SIG-M5 treated with dmso at 0.1 percent for 504 hours (cell line): ENCODE measurements at regions not wholly inside any gene's neighbourhood (a gene's known extent, or its start where the extent isn't known, plus 50 kb on each side); places are given as distances from the start of the nearest gene placed in this dataset.
A peak's percentile ranks its signal among the peaks of the same experiment; 100 is the strongest.

Experiments used
- DNase-seq: peaks from one replicate; lab custom pipeline; 2025; ENCODE audit not compliant: unreplicated experiment; lab: John Stamatoyannopoulos, UW

DNA sequence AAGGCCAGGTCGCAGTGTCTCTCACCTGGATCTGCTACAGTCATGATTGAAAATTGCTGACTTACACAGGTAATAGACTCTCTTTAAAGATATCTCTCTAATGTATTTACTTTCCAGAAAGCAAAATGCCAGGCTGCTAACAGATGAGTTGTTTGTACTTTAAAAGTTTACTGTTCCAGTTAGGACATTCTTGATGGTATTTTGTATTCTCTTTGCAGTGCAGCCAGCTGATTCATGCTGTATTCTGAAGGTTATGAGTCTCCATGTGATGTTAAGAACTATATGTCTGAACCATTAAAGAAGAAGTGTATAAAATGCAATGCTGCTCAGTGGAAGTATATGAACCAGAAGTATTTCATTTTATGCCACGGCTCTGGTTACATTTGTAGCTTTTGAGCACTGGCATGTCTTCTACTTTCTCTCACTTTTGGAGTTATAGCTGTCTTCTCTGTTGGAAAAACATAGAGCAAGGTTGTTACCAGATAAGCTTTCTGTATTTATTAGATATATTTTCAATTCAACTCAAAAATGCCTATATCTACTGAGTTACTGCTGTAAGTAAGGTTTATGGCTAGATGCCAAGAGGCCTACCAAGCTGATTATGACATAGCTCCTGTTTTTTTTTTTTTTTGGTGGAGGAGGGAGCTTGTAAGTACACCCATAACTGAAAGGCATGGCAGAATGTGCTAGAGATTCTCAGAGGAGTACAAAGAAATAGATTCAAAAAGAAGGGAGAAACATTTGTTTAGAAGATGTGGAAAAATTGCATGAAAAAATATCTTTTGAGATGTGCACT lies 130.5 kb upstream of the MAN1A1 start:
- no peak for DNase-seq

DNA sequence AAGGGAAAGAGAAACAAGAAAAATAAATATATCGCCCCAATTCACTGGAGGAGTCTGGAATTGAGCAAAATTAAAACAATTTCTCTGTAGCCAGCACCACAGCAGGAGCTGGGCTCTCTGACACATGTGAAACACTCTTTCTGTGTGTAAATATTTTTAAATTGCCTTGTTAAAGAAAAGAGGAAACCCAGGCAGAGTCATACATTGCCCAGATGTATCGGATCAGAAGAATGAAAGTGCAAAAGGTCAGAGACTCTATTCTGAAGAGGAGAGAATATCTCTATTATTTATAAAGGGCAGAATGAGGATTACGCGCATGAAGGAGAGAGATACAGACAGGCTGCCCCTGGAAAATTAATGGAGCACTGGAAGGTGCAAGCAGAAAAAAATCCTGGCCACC lies 127.0 kb upstream of the MAN1A1 start:
- no peak for DNase-seq

- DNase-seq, result no peak
Measured at GRCh38 chr6:119476024-119476423, 126.5 kb upstream of the MAN1A1 start.

- no peak for DNase-seq
Measured at GRCh38 chr6:119470893-119471542, 121.5 kb upstream of the MAN1A1 start.

GRCh38 chr6:119467488-119468081 lies 118.0 kb upstream of the MAN1A1 start:
- DNase-seq, result no peak

GRCh38 chr6:119466226-119466625 lies 116.7 kb upstream of the MAN1A1 start:
- no peak for DNase-seq

DNA sequence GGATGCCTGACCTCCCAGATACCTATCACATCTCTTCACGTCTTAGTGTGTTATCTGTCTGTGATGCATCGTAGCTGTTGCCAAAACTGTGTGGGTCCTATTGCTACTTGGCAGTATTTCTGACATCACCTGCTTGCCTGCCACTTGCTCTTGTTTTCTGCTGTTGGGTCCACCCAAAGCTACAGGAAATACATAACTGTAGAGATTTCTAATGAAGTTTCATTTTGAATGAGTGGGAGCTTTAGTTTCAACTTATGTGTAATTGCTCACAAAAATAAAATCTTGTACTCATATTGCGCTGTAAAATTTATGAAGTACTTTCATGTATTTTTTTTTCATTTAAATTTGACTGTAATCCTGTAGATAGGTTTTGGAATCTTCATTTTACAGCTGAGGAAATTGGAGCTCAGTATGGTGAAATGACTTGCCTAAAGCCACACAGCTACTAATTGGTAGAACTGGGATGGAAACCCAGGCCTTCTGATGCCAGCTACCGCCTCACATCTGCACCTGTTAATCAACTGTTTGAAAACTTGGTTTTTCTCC lies 113.6 kb upstream of the MAN1A1 start:
- no peak for DNase-seq

DNA sequence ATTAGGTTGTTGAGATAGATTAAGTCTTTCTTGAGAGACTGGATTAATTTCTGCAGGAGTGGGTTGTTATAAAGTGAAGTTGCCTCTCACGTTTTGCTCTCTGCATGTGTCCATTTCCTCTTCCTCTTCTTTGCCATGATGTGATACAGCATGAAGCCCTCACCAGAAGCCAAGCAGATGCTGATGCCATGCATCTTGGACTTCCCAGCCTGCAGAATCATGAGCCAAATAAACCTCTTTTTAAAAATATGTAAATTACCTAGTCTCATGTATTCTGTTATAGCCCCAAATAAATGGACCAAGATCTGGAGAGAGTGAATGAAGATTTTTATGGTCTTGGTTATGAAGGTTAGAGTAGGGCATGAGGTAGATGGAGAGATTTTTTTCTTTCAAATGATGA lies 111.6 kb upstream of the MAN1A1 start:
- no peak for DNase-seq

DNA sequence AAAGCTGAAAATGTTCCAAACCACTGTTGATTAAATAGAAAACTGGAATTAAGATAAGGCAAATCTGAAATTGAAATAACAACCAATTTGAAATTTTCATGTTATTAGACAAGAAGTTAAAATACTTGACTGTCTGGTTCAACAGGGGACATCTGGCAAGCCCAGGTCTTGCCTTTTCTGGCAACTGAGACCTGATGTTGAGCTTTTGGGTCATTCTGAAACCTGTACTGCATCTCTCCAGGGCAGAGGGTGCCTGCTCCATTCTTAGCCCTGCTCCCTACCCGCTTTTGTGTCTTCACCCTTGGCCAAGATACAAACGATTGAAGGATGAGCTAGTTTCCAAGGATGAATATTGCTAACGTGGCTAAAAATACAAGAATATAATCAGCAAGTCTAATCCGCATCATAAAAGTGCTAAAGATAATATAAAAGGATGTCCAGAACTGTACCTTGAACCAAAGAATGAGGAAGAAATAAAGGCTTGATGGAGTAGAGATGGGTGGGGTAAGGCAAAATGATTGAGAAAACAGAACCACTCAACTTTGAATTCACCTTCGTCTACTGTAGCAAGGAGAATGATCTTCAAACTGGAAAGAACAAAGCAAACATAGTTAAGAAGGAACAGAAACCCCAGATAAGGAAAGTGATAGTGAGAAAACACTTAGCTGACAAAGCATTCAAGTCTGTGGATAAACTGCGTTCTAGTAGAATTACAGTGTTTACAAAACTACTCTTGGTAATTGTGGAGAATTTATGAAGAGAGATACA lies 109.8 kb upstream of the MAN1A1 start:
- DNase-seq, result no peak

- DNase-seq, result no peak
Measured at GRCh38 chr6:119454714-119455113, 105.2 kb upstream of the MAN1A1 start.

GRCh38 chr6:119453242-119454200 lies 104.0 kb upstream of the MAN1A1 start:
- no peak for DNase-seq

GRCh38 chr6:119449331-119450156 lies 100.0 kb upstream of the MAN1A1 start:
- peak; percentile 46 for DNase-seq

DNA sequence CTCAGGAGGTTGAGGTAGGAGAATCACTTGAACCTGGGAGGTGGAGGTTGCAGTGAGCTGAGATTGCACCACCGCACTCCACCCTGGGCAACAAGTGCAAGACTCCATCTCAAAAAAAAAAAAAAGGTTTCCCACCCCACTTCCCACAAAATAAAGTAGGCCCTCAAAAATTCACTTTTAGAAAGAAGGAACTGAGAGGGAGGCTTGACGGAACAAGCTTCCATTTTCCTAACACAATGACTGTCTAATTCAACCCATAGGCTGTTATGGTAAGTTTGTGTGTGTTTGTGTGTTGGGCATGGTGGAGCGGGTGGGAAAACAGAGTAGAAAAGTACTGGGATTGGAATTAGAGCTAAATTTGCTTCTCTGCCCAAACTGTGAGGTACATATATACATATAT lies 98.4 kb upstream of the MAN1A1 start:
- no peak for DNase-seq

- DNase-seq, result peak; percentile 41
Measured at GRCh38 chr6:119446609-119447008, 97.0 kb upstream of the MAN1A1 start.

- DNase-seq, result no peak
Measured at GRCh38 chr6:119446115-119446554, 96.6 kb upstream of the MAN1A1 start.

DNA sequence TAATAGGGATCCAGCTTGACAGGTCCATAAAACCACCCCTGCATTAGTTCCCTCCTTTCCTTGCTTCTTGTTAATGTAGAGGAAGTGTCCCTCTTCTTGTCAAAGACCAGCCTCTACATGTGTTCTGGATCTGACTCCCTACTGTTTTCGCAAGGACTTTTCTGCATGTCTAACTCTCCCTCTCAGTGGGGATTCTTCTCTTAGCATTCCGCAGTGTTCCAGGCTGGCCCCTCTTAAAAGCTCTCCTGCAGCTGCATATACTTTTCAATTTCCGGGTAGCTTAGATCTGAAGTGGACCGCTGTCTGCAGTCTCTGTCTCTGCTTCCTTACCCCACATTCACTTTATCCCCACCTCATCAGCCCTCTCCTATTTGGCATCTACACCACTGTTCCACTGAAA lies 96.1 kb upstream of the MAN1A1 start:
- DNase-seq, result no peak

DNA sequence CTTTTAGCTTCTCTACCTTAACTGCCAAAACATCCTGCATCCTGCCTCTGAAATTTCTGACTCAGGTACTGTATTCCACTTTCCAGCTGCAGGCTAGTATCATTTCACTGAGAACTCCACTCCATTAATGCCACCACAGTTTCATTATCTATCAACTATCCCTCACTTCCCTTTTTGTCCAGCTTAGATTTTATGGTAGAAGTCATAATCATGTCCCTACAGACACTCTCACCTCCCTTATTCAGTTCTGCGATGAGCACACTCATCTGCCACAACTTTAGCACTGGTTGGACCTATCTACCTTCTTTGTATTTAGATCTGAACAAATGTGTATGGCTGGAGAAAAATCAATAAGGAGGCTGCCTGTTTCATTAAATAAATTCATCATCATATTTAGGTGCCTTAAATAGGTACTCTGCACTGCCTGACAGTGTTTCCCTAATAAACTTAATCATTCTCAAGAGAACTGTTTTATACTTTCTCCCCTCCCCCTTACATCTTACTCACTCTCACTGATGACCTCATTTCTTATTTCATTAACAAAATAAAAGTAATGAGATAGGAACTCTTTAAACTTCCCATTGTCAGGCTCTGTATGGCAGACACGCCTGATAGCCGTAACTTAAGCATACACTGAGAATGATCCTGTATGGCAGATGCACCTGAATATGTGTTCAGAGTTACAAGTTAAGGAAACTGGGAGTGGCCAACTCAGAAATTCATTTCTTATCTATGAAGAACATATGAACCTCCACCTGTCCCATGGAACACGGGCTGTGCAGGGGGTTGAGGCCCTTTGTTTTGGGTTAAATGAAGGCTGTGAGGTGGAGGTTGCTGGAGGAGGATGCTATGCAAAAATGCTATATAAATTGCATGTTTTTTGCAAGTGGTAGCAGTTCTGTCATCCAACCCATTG lies 95.3 kb upstream of the MAN1A1 start:
- no peak for DNase-seq

GRCh38 chr6:119443993-119444641 lies 94.6 kb upstream of the MAN1A1 start:
- DNase-seq, result no peak
